ENCODE measurements at regions not wholly inside any gene's neighbourhood (a gene's known extent, or its start where the extent isn't known, plus 50 kb on each side); places are given as distances from the start of the nearest gene placed in this dataset.
"Not testable (repeated sequence)": the region's sequence is repeated elsewhere in the genome, so short reads cannot be mapped to it uniquely, and the experiment has no call there.

DNA sequence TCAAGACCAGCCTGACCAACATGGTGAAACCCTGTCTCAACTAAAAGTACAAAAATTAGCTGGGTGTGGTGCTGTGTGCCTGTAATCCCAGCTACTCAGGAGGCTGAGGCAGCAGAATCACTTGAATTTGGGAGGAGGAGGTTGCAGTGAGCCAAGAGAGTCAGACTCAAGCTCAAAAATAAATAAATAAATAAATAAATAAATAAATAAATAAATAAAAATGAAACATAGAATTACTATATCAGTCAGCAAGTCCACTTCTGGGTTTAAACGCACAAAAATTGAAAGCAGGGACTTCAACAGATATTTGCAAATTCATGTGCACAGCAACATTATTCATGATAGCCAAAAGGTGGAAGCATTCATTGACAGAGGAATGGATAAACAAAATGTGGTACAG, 875.2 kb upstream of the ALG10B start:
- H3K9me3 ChIP-seq: peaks cover 0 to 70% (median 46%) of the 10 kb centered on the region in 8 donors
- H3K27ac ChIP-seq; H3K4me3 ChIP-seq; intact Hi-C loops (cut with DNase I; ENCODE audit: low total_unique reads); H3K36me3 ChIP-seq; H3K27me3 ChIP-seq (replicated peaks in 1 of 7); H3K4me1 ChIP-seq; DNase-seq: not testable (repeated sequence)
- WGBS, 5 donors: 66 to 90% (median 74%) methylated on average over 1 of the region's 1 CpG

DNA sequence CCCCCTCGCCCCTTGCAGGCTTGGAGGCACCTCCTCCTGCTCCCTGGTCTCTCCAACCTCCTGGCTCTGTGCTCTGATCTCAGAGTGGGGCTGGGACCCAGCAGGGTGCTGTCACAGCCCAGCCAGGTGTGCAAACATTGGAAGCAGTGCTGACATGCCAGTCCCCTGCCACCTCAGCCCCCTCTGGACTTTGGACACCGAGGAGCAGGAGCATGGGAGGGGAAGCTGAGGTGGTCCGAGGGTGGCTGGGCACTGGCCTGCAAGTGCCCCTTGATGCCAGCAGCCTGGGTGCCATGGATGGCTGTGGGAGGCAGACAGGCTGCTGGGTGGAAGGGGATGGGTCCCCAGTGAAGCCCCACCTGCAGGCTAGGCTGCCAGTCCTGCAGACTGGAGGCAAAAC, 860.9 kb upstream of the ALG10B start:
- H3K4me3 ChIP-seq; intact Hi-C loops (cut with DNase I; ENCODE audit: low total_unique reads); H3K36me3 ChIP-seq; H3K4me1 ChIP-seq; H3K27ac ChIP-seq; DNase-seq; H3K27me3 ChIP-seq (replicated peaks in 1 of 7): not testable (repeated sequence)
- peaks cover 0 to 36% (median 25%) of the 10 kb centered on the region in 8 donors for H3K9me3 ChIP-seq
- WGBS, 5 donors: 10 to 64% (median 35%) methylated on average over 2 to 3 of the region's 3 CpGs

GRCh38 chr12:37497939-37498338, 818.6 kb upstream of the ALG10B start:
- H3K4me3 ChIP-seq: not testable (repeated sequence)

GRCh38 chr12:37510256-37510655, 806.3 kb upstream of the ALG10B start:
- DNase-seq; H3K4me3 ChIP-seq; H3K36me3 ChIP-seq; intact Hi-C loops (cut with DNase I; ENCODE audit: low total_unique reads); H3K27ac ChIP-seq; H3K27me3 ChIP-seq (replicated peaks in 1 of 7); H3K4me1 ChIP-seq: not testable (repeated sequence)
- H3K9me3 ChIP-seq: peaks cover 0 to 40% (median 32%) of the 10 kb centered on the region in 8 donors

More at GRCh38 chr12:37497939-37498338, 818.6 kb upstream of the ALG10B start:
- intact Hi-C loops (cut with DNase I; ENCODE audit: low total_unique reads); H3K27ac ChIP-seq; H3K4me1 ChIP-seq; DNase-seq; H3K36me3 ChIP-seq; H3K27me3 ChIP-seq (replicated peaks in 1 of 7): not testable (repeated sequence)
- peaks cover 0 to 21% (median 4%) of the 10 kb centered on the region in 8 donors for H3K9me3 ChIP-seq
- 76 to 83% (median 78%) methylated on average over 4 of the region's 4 CpGs for WGBS, 5 donors

DNA sequence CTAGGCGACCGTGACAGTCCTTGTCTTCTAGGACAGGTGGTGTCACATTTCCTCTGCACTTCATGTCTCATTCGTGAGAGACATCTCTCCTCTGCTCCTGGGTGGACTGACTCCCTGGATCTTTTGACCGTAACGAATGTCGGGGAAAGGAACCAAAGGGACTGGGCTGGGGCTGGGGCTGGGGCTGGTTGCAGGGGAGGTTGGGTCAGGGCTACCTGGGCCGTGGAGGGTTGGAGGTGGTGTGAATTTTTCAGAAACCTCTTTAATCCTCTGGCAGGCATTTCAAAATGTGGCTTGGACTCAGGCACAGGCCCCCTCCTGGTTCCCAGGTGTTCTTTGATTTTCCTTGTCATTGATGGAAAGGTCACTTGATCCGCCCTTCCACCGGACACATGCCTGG, 776.0 kb upstream of the ALG10B start:
- H3K4me1 ChIP-seq; intact Hi-C loops (cut with DNase I; ENCODE audit: low total_unique reads); H3K36me3 ChIP-seq; H3K4me3 ChIP-seq; DNase-seq; H3K27ac ChIP-seq; H3K27me3 ChIP-seq (replicated peaks in 1 of 7): not testable (repeated sequence)
- 88 to 90% (median 89%) methylated on average over 9 of the region's 9 CpGs for WGBS, 5 donors
- H3K9me3 ChIP-seq: peaks cover 0 to 58% (median 19%) of the 10 kb centered on the region in 8 donors

GRCh38 chr12:37541356-37541755, 775.2 kb upstream of the ALG10B start:
- intact Hi-C loops (cut with DNase I; ENCODE audit: low total_unique reads): no loop called here
- H3K4me1 ChIP-seq: no peaks in the 10 kb centered on the region
- H3K4me3 ChIP-seq: no peak overlapping the region
- no peaks in the 10 kb centered on the region for H3K27me3 ChIP-seq (replicated peaks in 1 of 7)
- no peak for TF ChIP-seq POLR2AphosphoS5 (IDR thresholded peaks at IDR 0.05)
- no peak for TF ChIP-seq CTCF (IDR thresholded peaks at IDR 0.05 in 8 of 11, conservative IDR thresholded peaks at IDR 0.05 in 3 of 11)
- TF ChIP-seq POLR2A (IDR thresholded peaks at IDR 0.05): no peak
- 92 to 97% (median 94%) methylated on average over 4 to 21 of the region's 21 CpGs for WGBS, 5 donors
- H3K36me3 ChIP-seq: no peaks in the 10 kb centered on the region
- no peak for DNase-seq
- peaks cover 0 to 60% (median 23%) of the 10 kb centered on the region in 8 donors for H3K9me3 ChIP-seq
- H3K27ac ChIP-seq: no peak overlapping the region

All from spleen (tissue), 11 donors.